ENCODE measurements at regions not wholly inside any gene's neighbourhood (a gene's known extent, or its start where the extent isn't known, plus 50 kb on each side); places are given as distances from the start of the nearest gene placed in this dataset.
"Not testable (repeated sequence)": the region's sequence is repeated elsewhere in the genome, so short reads cannot be mapped to it uniquely, and the experiment has no call there.

DNA sequence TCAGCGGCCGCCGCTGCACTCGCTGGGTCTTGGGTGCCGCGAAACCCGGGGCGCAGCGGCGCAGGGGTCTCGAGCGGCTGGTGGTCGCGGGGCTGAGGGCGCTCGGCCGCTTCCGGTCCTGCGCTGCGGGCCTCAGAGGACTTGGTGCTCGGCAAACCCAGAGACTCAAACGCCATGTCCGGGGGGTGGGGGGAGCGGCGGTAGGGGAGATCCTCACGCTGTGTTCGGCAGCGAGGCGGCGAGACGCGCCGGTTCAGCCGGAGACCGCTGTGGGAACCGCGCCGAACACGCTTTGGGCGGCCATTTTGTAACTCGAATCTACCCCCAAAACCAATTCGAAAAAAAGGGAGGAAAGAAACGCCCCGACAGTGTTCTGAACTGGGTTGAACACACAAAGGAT is 317.5 kb upstream of the CDH18 start:
- H3K27ac Mint-ChIP-seq: no peak overlapping the region
- no peak overlapping the region for H3K4me3 Mint-ChIP-seq
- Histone ChIP-seq H4K20me1 (ENCODE audit: low read depth) (no peaks in the 10 kb centered on the region), H3K4me2 (no peak overlapping the region), H3K27me3 (no peaks in the 10 kb centered on the region), H2AFZ (replicated peaks) (no peak overlapping the region), H3K79me2 (ENCODE audit: low read depth) (no peaks in the 10 kb centered on the region), H3K9ac (no peak overlapping the region), H3F3A (ENCODE audit: low read depth) (no peaks in the 10 kb centered on the region), H3K4me3 (no peak overlapping the region), H3K9me3 (ENCODE audit: low read depth) (no peaks in the 10 kb centered on the region), H3K27ac (no peak overlapping the region), H3K4me1 (no peaks in the 10 kb centered on the region), H3K36me3 (no peaks in the 10 kb centered on the region)
- H3K36me3 Mint-ChIP-seq: no peaks in the 10 kb centered on the region
- no peaks in the 10 kb centered on the region for H3K4me1 Mint-ChIP-seq
- H3K9me3 Mint-ChIP-seq: no peaks in the 10 kb centered on the region
- H3K27me3 Mint-ChIP-seq (ENCODE audit: insufficient read depth, low read depth): no peaks in the 10 kb centered on the region
- no peak for DNase-seq (ENCODE audit: low spot score)
- TF ChIP-seq EZH2phosphoT487 (IDR thresholded peaks at IDR 0.05) (no peak), EZH2 (IDR thresholded peaks at IDR 0.05) (no peak), CTCF (IDR thresholded peaks at IDR 0.05) (no peak)

GRCh38 chr5:20304570-20304969 is 316.6 kb upstream of the CDH18 start:
- not testable (repeated sequence) for H3K4me1 Mint-ChIP-seq, H3K4me3 ChIP-seq

GRCh38 chr5:20300110-20300509 is 312.1 kb upstream of the CDH18 start:
- Mint-ChIP-seq H3K27me3 (ENCODE audit: insufficient read depth, low read depth) (no peaks in the 10 kb centered on the region), H3K27ac (no peak overlapping the region), H3K9me3 (no peaks in the 10 kb centered on the region), H3K4me3 (no peak overlapping the region), H3K4me1 (no peaks in the 10 kb centered on the region), H3K36me3 (no peaks in the 10 kb centered on the region)
- Histone ChIP-seq H3K36me3 (no peaks in the 10 kb centered on the region), H3K4me2 (no peak overlapping the region), H3K79me2 (ENCODE audit: low read depth) (no peaks in the 10 kb centered on the region), H3K9ac (no peak overlapping the region), H3F3A (ENCODE audit: low read depth) (no peaks in the 10 kb centered on the region), H3K27me3 (no peaks in the 10 kb centered on the region), H3K27ac (no peak overlapping the region), H2AFZ (replicated peaks) (no peak overlapping the region), H3K4me3 (no peak overlapping the region), H3K9me3 (ENCODE audit: low read depth) (no peaks in the 10 kb centered on the region), H3K4me1 (no peaks in the 10 kb centered on the region), H4K20me1 (ENCODE audit: low read depth) (no peaks in the 10 kb centered on the region)
- no peak for DNase-seq (ENCODE audit: low spot score)
- no peak for TF ChIP-seq EZH2phosphoT487 (IDR thresholded peaks at IDR 0.05)
- TF ChIP-seq CTCF (IDR thresholded peaks at IDR 0.05): no peak
- no peak for TF ChIP-seq EZH2 (IDR thresholded peaks at IDR 0.05)

More at GRCh38 chr5:20304570-20304969, 316.6 kb upstream of the CDH18 start:
- H3K36me3 ChIP-seq; DNase-seq (ENCODE audit: low spot score); H3K27me3 Mint-ChIP-seq (ENCODE audit: insufficient read depth, low read depth); H3K4me2 ChIP-seq; H3K9me3 ChIP-seq (ENCODE audit: low read depth); H3K27ac Mint-ChIP-seq; H3K27ac ChIP-seq; H4K20me1 ChIP-seq (ENCODE audit: low read depth); H3K9ac ChIP-seq; H3K79me2 ChIP-seq (ENCODE audit: low read depth); H3F3A ChIP-seq (ENCODE audit: low read depth); H3K4me3 Mint-ChIP-seq; H2AFZ ChIP-seq (replicated peaks); H3K36me3 Mint-ChIP-seq; H3K4me1 ChIP-seq; H3K9me3 Mint-ChIP-seq; H3K27me3 ChIP-seq: not testable (repeated sequence)

DNA sequence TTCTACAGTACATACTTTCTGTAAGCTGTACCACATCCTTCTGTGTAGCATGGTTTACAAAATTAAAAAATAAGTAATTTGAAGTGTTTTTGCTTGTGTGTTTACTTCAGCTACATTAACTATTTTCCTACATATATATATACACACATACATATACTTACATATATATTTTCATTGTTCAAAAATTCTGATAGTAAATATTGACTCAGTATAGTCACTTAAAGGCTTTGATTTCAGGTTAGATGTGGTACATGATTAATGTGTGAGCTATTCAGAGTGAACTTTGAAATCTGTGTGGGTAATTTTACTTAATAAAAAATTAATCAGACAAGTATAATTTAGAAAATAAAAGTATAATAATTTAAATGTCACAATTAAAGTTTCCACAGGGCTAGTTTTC is 306.7 kb upstream of the CDH18 start:
- Mint-ChIP-seq H3K36me3 (no peaks in the 10 kb centered on the region), H3K27me3 (ENCODE audit: insufficient read depth, low read depth) (no peaks in the 10 kb centered on the region), H3K4me1 (no peaks in the 10 kb centered on the region), H3K4me3 (no peak overlapping the region), H3K9me3 (no peaks in the 10 kb centered on the region), H3K27ac (no peak overlapping the region)
- Histone ChIP-seq H3K9ac (no peak overlapping the region), H3K4me3 (no peak overlapping the region), H3F3A (ENCODE audit: low read depth) (no peaks in the 10 kb centered on the region), H3K9me3 (ENCODE audit: low read depth) (no peaks in the 10 kb centered on the region), H3K36me3 (no peaks in the 10 kb centered on the region), H3K4me1 (no peaks in the 10 kb centered on the region), H3K4me2 (no peak overlapping the region), H3K27ac (no peak overlapping the region), H4K20me1 (ENCODE audit: low read depth) (no peaks in the 10 kb centered on the region), H2AFZ (replicated peaks) (no peak overlapping the region), H3K27me3 (no peaks in the 10 kb centered on the region), H3K79me2 (ENCODE audit: low read depth) (no peaks in the 10 kb centered on the region)
- no peak for DNase-seq (ENCODE audit: low spot score)
- TF ChIP-seq EZH2 (IDR thresholded peaks at IDR 0.05): no peak
- TF ChIP-seq EZH2phosphoT487 (IDR thresholded peaks at IDR 0.05): no peak
- no peak for TF ChIP-seq CTCF (IDR thresholded peaks at IDR 0.05)
